ENCODE measurements at regions not wholly inside any gene's neighbourhood (a gene's known extent, or its start where the extent isn't known, plus 50 kb on each side); places are given as distances from the start of the nearest gene placed in this dataset.
"Not testable (repeated sequence)": the region's sequence is repeated elsewhere in the genome, so short reads cannot be mapped to it uniquely, and the experiment has no call there.

DNA sequence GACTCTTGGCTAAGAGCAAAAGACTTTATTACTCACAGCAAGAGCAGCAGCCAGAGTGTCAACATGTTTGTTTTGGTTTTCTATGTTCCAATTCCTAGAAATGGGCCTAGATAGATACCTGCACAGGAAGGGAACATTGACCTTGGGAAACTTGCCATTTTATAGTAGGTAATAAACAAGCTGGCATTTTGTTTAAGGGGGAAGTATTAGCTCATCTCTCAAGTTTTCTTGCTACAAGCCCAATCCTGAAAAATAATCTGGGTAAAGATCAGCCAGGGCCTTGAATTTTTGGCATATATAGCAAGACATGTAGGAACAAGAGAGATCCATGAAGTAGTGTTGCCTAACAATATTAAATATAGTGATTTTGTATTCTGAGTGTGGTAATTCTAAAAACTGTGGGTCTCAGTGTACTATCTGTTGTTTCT is 51.4 kb upstream of the RGL1 start:
- no peak overlapping the region for H3K27ac Mint-ChIP-seq
- peaks cover 4% of the 10 kb centered on the region for H3K9me3 Mint-ChIP-seq
- peaks cover 12% of the 10 kb centered on the region for H3K27me3 Mint-ChIP-seq
- DNase-seq (no peak), ATAC-seq (ENCODE audit: low read depth) (no peak)
- no peaks in the 10 kb centered on the region for H3K4me1 Mint-ChIP-seq
- POLR2A ChIA-PET: no interaction called here
- no peaks in the 10 kb centered on the region for H3K36me3 Mint-ChIP-seq (ENCODE audit: low read depth)
- intact Hi-C loops (cut with micrococcal nuclease): no loop called here
- no peak overlapping the region for H3K4me3 Mint-ChIP-seq
- no peak for TF ChIP-seq CTCF (IDR thresholded peaks at IDR 0.05)
- CTCF ChIA-PET: no interaction called here

GRCh38 chr1:183744132-183744913 is 60.6 kb upstream of the RGL1 start:
- H3K27me3 Mint-ChIP-seq: peaks cover 5% of the 10 kb centered on the region
- no peak for TF ChIP-seq CTCF (IDR thresholded peaks at IDR 0.05)
- H3K9me3 Mint-ChIP-seq: peaks cover 2% of the 10 kb centered on the region
- no peaks in the 10 kb centered on the region for H3K4me1 Mint-ChIP-seq
- H3K36me3 Mint-ChIP-seq (ENCODE audit: low read depth): no peaks in the 10 kb centered on the region
- no peak for DNase-seq
- POLR2A ChIA-PET: no interaction called here
- ATAC-seq (ENCODE audit: low read depth): no peak
- no peak overlapping the region for H3K4me3 Mint-ChIP-seq
- CTCF ChIA-PET: interaction anchor here (1.3 kb wide), 1 partner anchor 172 kb away, joined by 6 read pairs; no protein-coding TSS in a partner anchor
- intact Hi-C loops (cut with micrococcal nuclease): no loop called here
- no peak overlapping the region for H3K27ac Mint-ChIP-seq

GRCh38 chr1:183742355-183742754 is 62.6 kb upstream of the RGL1 start:
- POLR2A ChIA-PET: no interaction called here
- ATAC-seq (ENCODE audit: low read depth): no peak
- intact Hi-C loops (cut with micrococcal nuclease): no loop called here
- no peaks in the 10 kb centered on the region for H3K36me3 Mint-ChIP-seq (ENCODE audit: low read depth)
- TF ChIP-seq CTCF (IDR thresholded peaks at IDR 0.05): no peak
- no peaks in the 10 kb centered on the region for H3K4me1 Mint-ChIP-seq
- CTCF ChIA-PET: interaction anchor here (0.6 kb wide), 1 partner anchor 13 kb away, joined by 3 read pairs; no protein-coding TSS in a partner anchor
- no peak for DNase-seq
- no peak overlapping the region for H3K4me3 Mint-ChIP-seq
- peaks cover 1% of the 10 kb centered on the region for H3K27me3 Mint-ChIP-seq
- H3K27ac Mint-ChIP-seq: no peak overlapping the region
- peaks cover 2% of the 10 kb centered on the region for H3K9me3 Mint-ChIP-seq

DNA sequence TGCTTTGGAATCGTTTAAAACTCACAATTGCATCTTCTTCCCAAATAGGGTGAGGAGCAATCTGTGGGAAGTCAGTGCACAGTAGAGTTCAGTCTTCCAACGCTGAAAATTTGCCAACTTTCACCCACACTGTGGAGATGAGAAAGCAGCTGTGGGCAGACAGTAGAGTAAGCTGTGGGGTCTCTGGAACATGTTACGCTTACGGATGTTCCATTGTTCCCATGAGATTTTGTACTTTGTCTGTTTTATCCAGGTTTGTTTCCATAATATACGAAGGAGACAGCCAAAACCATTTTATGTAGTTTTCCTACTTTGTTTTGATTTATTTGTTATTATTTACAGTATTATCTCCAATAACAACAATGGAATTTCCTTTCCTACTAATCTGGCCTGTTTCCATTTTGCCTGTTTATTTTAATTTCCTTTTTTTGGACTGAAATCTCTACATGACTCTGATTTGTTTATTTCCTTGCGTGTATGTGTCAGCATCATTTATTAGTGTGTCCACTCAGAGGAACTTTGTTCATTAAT is 65.1 kb upstream of the RGL1 start:
- ChIA-PET CTCF (interaction anchor here (1.0 kb wide), 1 partner anchor 176 kb away, joined by 3 read pairs; no protein-coding TSS in a partner anchor), POLR2A (no interaction called here)
- DNase-seq (no peak), ATAC-seq (ENCODE audit: low read depth) (no peak)
- Mint-ChIP-seq H3K36me3 (ENCODE audit: low read depth) (no peaks in the 10 kb centered on the region), H3K4me3 (no peak overlapping the region), H3K9me3 (peaks cover 2% of the 10 kb centered on the region), H3K4me1 (no peaks in the 10 kb centered on the region), H3K27ac (no peak overlapping the region), H3K27me3 (peaks cover 12% of the 10 kb centered on the region)
- no peak for TF ChIP-seq CTCF (IDR thresholded peaks at IDR 0.05)
- intact Hi-C loops (cut with micrococcal nuclease): loop anchor here (2.0 kb wide), 1 partner anchor 177 kb away; no protein-coding TSS in a partner anchor

GRCh38 chr1:183739082-183739481 is 65.8 kb upstream of the RGL1 start:
- H3K4me3 Mint-ChIP-seq: no peak overlapping the region
- ChIA-PET POLR2A (no interaction called here), CTCF (interaction anchor here (1.0 kb wide), 1 partner anchor 177 kb away, joined by 3 read pairs; no protein-coding TSS in a partner anchor)
- H3K4me1 Mint-ChIP-seq: no peaks in the 10 kb centered on the region
- peaks cover 14% of the 10 kb centered on the region for H3K27me3 Mint-ChIP-seq
- no peak for TF ChIP-seq CTCF (IDR thresholded peaks at IDR 0.05)
- ATAC-seq (ENCODE audit: low read depth) (no peak), DNase-seq (no peak)
- intact Hi-C loops (cut with micrococcal nuclease): loop anchor here (2.0 kb wide), 1 partner anchor 178 kb away; no protein-coding TSS in a partner anchor
- no peaks in the 10 kb centered on the region for H3K36me3 Mint-ChIP-seq (ENCODE audit: low read depth)
- peaks cover 2% of the 10 kb centered on the region for H3K9me3 Mint-ChIP-seq
- no peak overlapping the region for H3K27ac Mint-ChIP-seq

DNA sequence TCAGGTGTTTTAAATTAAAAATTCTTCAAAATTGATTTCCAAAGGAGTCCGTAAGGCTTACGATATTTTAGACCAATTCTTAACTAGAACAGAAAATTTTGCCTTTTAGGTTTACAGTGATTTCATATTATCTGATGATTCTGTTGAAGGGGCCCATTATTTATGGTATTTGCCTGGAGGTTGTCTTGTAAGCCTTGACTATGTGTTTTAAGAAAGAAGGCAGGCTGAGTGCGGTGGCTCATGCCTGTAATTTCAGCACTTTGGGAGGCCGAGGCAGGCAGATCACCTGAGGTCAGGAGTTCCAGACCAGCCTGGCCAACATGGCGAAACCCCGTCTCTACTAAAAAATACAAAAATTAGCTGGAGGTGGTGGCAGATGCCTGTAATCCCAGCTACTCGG is 67.0 kb upstream of the RGL1 start:
- H3K36me3 Mint-ChIP-seq (ENCODE audit: low read depth); H3K4me1 Mint-ChIP-seq; H3K27ac Mint-ChIP-seq; DNase-seq; POLR2A ChIA-PET; ATAC-seq (ENCODE audit: low read depth); H3K4me3 Mint-ChIP-seq; H3K9me3 Mint-ChIP-seq: not testable (repeated sequence)
- intact Hi-C loops (cut with micrococcal nuclease): loop anchor here (2.0 kb wide), 1 partner anchor 179 kb away; no protein-coding TSS in a partner anchor
- CTCF ChIA-PET: interaction anchor here (0.9 kb wide), 1 partner anchor 178 kb away, joined by 3 read pairs; no protein-coding TSS in a partner anchor
- H3K27me3 Mint-ChIP-seq: peaks cover 19% of the 10 kb centered on the region
